HG03097 (cell line): ENCODE measurements at regions not wholly inside any gene's neighbourhood (a gene's known extent, or its start where the extent isn't known, plus 50 kb on each side); places are given as distances from the start of the nearest gene placed in this dataset.
"Not testable (repeated sequence)": the region's sequence is repeated elsewhere in the genome, so short reads cannot be mapped to it uniquely, and the experiment has no call there.

Experiments used
- ATAC-seq: cut with Tn5 transposase; IDR thresholded peaks from one replicate; pipeline ENCODE4 v1.9.1; 2021; ENCODE audit not compliant: unreplicated experiment, low FRiP score

DNA sequence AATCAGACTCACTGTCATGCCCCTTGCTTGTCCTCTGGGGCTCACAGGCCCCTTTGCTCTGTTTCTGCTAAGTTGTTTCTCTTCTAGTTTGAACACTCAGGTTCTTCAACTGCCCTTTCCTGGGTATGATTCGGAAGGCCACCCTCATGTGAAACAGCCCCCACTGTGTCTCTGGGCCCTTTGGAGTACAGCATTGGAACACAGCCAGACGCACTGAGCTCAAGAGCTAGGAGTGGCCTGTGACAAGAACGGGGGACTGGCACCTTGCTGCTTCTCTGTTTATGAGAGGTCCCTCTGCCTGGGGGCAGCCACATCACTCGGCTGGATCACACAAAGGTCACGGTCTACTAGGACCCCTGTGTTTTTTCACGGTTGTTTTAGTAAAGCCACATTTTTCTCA lies 114.4 kb upstream of the ZC3H12A start:
- ATAC-seq, result no peak

DNA sequence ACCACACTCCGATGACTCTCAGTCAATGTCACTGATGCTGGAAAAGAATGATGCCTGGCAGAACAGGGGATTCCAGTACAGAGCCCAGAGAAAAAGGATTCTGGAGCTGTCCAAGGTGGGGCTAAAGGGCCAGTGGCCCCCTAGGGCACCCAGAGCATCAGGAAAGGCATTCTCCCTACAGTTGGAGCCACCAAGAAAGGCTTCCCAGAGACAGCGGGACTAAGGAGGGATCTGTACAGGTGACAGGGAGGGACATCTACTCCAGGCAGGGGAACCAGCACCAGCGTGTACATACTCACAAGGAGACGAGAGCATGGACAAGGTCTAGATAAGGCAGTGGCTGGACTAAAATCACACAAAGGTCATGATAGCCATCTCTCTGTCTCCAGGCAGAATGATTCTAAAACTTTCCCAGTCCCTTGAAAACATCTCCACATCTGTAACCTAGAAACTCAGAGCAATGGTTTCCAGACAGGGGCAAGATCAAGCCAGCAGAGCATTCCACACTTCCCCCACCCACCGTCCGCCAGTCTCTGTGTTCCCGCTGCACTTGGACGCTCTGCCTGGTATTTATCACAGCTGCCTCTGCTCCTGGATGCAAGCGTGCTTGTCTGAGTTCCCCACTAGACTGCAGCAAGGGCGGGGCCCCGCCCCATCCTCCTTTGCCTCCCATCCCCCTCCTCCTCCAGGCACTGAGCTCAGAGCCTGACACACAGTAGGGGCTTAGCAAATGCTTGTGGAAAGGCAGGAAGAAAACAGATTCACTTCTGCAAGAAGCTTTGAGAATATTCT lies 111.6 kb upstream of the ZC3H12A start:
- no peak for ATAC-seq

DNA sequence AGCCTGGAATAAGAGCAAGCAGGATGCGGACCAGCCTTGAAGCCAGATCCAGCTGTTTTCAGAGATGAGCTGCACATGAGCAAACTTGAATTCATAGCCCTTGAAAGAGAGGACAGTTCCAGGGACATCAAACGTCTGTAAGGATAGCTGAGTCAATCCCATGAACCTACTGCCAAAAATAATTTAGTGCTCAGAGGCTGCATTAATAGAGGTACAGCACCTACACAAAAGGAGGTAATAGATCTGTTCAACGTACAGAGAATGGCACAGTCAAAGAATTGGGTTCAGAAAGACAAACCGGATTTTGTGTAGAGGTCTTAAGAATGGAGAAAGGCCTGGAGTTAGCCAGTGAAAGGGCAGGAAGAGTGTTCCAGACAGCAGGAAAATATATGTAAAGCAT lies 110.8 kb upstream of the ZC3H12A start:
- ATAC-seq, result no peak

DNA sequence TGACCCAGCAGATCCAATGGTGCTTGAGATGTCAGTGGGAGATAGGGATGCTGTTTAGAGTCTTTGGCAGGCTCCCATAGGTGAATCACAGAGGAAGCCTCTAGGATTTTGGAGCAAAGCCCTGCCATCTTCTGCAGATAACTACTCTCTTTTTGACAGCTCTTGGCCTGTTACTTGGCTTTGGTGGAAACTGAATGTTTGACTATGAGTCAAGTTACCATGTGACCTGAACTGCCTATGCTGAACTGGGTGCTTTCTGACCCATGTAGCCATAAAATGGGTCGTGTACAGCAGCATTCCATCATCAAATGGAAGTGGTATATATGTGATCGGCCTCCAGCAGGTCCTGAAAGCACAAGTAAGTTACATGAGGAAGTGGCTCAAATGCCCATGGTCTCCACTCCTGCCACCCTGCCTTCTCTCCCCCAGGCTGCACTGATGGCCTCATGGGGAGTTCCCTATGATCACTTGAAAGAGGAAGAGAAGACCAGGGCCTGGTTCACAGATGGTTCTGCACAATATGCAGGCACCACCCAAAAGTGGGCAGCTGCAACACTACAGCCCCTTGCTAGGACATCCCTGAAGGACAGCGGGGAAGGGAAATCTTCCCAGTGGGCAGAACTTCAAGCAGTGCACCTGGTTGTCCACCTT lies 105.6 kb upstream of the ZC3H12A start:
- not testable (repeated sequence) for ATAC-seq

DNA sequence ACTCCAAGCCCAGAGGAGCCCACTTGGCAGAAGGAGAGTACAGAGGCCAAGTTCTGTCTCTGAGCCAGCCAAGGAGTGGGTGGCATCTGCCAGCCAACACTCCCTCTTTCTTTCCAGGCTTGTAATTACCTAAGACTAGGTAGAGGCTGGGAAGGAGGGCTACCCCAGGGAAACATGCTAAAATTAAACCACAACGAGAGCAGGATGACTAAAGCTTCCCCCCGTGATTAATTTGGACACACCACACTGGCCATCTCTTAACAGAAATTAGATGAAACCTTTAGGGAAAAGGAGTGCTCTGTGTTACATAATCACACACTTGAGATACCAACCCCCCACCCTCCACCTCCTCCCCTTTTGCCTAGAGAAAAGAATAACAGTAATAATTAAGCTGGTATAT lies 102.1 kb upstream of the ZC3H12A start:
- ATAC-seq, result no peak

DNA sequence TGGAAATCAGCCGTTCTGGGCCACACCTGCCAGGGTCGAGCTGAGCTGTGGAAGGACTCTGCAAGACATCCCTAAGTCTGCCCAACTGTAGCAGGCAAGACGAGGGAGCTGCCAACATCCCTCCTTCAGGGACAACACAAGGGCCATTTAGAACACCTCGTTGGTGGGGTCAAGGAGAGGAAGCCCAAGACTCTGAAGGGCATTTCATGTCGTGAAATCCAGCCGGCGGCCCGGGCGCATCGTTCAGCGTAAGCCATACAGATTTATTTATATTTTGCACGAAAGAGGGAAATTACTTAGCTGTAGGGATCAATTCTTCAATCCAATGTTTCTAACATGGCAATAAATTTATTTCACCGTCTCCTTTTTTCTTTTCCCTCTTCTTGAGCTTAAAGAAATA lies 101.7 kb upstream of the ZC3H12A start:
- no peak for ATAC-seq

DNA sequence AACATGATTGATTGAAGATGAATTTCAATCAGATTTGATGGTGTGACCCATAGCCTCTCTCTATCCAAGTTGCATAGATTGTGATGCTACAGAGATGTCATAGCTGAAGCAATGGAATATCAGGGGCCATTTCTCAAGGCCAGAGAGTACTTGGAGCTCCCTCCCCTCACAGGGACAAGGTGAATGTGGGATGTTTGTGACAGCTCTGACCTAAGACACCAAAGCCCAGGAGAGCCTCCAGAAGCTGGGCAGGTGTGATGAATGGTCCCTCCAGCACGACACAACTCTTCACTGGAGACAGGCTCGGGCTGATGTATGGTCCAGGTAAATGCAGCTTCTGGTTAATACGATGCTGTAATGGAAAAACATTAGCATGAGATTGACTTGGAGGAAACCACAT lies 101.0 kb upstream of the ZC3H12A start:
- ATAC-seq, result no peak

DNA sequence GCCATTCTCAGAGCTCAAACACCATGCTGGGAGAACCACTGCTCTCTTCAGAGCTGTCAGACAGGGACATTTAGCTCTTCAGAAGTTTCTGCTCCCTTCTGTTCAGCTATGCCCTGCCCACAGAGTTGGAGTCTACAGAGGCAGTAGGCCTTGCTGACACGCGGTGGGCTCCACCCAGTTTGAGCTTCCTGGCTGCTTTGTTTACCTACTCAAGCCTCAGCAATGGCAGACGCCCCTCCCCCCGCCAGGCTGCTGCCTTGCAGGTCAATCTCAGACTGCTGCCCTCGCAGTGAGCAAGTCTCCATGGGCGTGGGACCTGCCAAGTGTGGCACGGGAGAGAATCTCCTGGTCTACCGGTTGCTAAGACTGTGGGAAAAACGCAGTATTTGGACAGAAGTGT lies 93.8 kb upstream of the ZC3H12A start:
- ATAC-seq, result not testable (repeated sequence)

DNA sequence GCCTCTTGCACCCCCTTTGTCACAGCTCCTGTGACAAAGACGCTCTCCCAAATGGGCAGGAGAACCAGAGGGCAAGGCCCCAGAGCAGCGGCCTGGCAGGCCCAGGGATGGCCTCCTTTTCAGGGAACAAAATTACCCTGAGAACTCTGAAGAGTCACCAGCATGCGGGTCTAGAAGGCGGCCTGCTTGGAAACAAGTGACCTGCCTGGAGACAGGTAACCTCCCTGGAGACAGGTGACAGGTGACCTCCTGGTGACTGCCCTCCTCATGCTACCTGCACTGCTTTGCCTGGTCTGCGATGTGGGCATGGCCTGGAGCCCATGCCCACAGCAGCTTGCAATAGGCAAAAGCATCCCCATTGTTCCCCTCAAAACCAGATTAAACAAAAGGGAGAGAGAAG lies 86.5 kb upstream of the ZC3H12A start:
- no peak for ATAC-seq

DNA sequence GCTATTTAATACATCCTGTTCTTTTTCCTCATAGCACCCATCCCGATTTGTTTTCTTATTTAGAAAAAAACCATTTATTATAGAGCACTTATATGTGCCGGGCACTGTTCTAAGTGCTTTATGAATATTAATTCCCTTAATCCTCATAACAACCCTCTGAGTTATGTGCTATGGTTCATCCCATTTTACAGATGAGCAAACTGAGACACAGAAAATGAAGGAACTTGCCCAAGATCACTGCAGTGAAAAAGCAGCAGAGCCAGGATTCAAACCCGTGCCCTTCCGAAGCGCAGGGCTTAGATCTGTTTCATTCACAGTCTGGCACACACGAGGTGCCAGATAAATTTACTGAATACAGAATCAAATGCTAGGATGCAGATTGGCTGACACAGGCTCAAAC lies 85.1 kb upstream of the ZC3H12A start:
- ATAC-seq, result no peak

DNA sequence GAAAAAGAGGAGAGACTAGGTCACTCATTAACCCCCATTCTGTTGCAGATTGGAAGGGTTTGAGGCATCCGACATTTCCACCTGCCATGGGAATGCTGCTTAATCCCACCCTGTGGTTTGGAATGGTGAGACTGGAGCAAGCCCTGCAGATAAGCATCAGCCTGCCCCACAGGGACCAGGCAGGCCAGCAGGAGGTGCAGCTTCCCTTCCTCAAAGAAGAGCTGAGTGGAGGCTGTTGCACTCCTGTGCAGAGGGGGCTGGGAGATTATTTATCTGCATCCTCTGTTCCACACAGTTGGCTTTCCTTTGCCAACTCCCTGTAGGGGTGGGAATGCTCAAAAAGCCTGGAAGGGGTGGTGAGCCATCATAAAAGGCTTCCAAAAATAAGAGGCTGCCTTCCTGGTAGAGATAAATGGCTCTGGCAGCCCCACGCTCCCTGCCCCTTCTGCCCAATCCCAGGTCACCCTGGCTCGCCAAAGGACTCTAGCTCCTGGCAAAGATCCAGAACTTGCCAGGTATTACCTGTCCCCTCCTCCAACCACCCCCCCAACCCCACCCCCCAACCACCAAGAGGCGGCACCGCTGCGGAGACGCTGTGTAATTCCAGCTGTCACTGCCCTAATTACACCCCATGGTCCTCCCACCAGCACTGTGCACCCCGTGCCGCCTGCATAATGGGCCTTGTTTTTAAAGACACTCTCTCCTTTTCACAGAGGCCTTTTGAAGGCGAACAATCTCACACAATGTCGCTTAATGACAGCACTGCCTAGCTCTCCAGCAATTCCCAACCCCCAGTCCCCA lies 83.0 kb upstream of the ZC3H12A start:
- no peak for ATAC-seq

DNA sequence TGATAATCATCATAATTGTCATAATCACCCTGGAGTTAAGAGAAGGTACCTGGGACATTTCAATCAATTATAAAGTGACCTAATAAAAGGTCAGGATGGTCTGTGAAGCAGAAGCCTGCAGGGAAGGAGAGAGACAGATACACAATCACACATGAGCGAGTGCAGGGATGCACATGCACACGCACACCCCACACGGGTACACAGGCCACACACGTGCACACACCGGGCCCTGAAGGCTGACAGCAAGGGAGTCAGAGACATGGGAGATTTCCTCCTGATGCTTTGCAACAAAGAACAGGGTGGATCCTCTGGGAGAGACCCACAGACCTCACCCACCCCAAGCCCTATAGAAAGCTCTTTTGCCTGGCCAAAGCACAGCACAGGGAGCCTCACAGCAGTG lies 82.3 kb upstream of the ZC3H12A start:
- no peak for ATAC-seq

DNA sequence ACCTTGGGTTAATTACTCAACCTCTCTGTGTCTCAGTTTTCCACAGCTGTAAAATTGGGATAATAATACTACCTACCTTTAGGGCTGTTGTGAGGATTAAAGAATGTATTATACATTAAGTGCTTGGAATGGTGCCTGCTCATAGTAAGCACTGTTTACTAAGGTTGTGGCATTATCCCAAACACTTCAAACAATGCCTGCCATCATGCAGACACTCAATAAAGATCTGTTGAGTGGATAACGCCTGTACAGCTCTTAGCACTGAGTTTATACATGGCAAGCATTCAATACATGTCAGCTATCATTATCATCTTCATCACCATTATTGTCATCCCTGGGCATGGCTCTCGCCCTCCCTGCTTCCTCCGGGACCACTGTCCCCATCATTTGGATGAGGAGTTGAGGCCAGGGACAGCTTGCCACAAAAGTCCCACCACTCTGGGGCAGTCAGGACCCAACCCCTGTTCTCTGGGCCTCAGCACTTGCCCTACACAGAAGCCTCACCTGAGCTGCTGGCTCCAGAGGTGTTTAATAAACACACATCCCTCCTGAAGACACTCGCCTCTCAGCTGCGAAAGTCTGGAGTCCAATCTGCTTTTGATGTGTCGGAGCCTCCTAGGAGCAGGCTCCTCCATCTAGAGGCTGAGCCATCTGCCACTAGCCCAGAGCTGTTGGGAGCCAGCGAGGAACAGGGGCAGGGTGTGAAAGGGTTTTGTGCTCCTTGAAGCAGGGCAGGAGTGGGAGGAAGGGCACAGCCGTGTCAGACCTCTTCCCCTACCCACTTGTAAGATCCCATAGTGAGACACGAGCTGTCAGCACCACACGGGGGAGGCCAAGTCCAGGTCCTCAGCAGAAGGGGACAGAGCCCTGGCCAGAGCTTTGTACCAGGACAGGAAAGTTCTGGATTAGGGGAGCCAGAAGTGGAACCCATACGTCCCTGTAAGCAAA lies 80.9 kb upstream of the ZC3H12A start:
- no peak for ATAC-seq

DNA sequence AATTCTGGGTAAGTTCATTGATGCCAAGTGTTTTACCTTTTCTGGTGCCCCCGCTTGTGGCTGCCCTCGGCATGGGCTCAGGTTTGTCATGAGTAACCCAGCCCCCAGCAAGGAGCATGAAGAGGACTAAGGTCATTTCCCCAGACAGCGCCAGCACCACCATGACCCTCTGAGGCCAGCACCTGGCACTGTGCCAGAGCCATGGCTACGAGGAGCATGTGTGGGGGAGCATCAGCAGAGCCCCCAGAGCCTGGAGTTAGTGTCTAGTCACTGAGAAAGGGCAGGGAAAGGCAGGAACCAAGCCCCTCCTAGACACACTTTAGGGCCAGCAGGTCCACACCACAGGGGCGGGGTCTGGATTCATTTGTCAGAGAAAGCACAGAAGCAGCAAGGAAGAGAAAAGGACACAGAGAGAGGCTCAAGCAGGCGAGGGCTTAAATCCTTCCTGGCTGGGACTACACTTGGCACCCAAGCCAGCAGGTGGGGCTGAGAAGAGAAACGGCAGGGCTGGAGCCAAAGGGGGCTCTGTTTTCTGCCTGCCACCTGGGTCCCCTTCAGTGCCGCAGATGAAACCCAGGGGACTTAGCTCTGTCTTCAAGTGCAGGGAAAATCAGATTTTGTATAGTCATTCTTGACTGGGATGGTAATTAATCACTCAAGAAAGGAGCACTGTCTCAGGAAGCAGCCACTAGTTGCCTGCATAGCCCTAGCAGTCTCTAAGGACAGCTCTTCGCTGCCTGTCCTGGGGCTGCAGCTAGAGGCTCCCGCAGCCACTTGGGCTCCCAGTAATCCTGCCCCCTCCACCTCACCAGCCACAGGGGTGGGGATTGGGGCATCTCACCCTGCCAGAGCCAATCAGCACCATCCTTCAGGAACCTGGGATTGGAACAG lies 79.6 kb upstream of the ZC3H12A start:
- no peak for ATAC-seq

DNA sequence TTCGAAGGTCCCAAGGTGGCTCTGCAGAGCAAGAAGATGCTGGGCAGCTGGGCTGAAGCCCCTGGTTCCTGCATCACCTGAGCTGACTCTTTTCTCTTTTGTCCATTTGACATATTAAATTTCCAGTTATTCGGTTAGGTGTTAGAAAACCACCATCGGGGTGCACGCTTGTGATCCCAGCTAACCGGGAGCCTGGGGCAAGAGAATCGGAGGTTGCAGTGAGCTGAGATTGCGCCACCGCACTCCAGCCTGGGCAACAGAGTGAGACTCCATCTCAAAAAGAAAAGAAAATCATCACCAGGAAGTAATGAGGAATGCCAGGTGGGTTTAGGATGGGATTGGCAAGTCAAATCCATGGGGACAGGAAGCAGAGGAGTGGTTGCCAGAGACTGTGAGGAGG lies 76.3 kb upstream of the ZC3H12A start:
- ATAC-seq, result no peak

DNA sequence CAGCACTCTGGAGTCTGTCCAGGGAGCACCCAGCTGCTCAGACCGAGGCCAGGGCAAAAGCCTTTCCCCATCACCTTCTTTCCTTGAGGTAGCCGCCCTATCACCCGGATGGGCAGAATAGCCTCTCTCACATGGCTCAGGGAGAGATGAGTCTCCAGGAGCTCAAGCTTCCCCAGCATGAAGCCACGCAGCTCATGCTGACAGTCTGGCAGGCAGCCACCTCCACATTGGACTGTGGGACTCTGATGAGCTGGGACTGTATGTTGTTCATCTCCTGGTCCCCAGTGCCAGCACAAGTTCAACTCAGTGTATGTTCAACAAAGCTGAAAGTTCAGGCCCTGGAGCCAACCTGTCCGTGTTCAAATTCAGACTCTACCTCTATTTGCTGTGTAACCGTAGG lies 75.2 kb upstream of the ZC3H12A start:
- no peak for ATAC-seq

DNA sequence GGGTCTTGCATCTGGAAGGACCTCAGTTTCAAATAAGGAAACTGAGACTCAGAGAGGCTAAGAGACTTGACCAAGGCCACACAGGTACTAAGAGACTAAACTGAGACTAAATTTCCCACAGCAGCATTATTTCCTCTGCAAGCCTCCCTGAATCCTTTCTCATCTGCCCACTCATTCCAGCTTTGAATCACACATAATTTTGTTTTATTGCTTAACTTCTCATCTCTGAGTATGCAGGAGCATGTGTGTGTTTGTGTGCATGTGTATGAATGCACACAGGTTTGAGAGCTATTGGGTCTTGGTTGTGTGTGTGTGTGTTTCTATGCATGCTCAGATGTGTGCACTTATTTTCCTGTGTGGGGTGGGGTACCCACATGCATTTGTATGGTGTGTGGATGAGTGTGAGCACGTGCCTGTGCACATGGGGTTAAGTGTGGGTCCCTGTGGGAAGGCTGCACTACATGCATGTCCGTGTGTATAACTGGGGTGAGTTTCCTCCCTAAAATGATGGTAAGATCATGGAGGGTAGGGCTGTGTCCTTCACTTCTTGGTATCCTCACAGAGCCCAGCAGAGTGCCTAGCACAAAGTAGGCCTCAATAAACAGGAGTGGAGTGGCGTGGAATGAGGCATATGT lies 74.4 kb upstream of the ZC3H12A start:
- ATAC-seq, result no peak

DNA sequence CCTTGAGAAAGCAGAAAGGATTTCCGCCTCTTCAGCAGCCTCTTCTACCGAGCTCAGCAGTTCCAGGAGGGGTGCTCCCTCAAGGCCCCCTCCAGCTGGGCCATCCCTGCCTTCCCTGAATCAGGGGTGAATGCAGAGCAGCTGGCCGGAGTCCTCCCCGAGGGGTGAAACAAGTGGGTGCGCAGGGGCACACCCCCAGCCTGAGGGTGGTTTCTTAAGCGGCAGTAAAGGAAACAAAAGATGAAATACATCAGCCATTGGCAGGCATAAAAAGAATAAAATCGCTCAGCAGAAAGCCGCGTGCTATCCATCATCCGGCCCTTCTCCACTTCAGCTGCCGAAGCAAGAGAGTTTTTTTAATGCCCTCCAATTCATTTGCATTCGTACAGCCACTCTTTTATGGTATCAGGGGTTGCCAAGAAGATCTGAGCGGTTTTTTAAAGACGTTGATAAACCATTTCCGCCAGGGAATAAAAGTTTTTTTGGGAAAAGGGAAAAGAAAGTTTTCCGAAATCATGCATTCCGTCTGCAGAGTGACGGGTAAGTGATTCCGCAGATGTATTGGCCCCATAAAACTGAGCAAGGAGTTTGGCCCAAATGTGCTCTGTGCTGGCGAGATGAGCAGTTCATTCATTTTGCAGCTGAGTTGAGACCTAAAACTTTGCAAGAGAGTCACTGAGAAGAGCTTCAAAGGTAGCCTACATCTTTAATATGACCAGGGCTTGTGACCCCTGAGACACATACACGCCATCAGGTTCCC lies 73.7 kb upstream of the ZC3H12A start:
- ATAC-seq, result no peak
